ENCODE measurements at regions not wholly inside any gene's neighbourhood (a gene's known extent, or its start where the extent isn't known, plus 50 kb on each side); places are given as distances from the start of the nearest gene placed in this dataset.

DNA sequence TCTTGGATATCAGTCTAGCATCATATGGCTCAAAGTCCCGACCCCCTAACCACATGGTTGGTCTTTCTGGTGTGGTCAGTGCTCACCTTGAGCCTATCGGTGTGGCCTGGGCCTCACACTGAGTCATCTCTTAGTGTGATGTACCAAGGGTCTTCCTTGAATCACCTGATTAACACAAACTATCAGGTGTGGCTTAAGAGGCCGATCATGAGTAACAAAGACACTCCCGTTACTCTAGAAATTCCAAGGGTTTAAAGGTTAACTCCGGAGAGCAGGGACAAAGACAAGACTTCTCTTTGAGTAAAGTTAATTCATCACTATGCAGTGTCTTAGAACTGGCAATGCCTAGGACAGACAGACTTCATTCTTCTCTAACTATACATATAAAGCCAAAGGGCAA, 52.3 kb upstream of the ARMC3 start:
- TF ChIP-seq GATA3 (IDR thresholded peaks at IDR 0.05; ENCODE audit: low read depth, low read length) (no peak), GATA2 (IDR thresholded peaks at IDR 0.05; ENCODE audit: low read depth, low read length) (no peak)

DNA sequence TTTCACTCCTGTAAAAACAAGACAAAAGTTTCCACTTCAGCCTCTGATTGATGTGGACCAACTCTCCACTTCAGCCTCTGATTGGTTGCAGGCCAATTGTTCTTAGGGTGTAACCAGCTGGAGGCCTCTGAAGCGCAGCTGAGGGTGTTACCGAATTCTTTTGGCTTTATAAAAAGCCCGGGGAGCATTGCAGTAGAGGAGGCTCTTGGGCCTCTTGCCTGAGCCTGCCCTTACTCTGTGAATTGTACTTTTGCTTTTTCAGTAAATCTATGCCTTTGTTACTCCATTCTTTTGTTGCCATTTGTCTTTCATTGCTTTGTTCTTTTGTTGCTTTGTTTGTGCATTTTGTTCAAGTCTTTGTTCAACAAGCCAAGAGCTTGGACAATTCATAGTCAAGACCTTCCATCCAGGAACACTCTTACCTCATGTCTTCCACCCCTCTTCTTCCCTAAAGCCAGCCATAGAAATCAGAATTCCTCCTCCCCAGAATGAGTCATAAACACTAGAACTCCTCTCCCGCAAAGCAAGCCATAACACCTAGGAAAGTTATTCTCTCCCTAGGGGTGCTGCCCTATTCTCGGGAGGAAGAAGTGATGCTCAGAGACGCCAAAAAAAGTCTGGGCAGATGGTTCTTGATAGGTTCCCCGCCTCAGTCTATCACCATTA, 53.5 kb upstream of the ARMC3 start:
- TF ChIP-seq GATA3 (IDR thresholded peaks at IDR 0.05; ENCODE audit: low read depth, low read length), result no peak

DNA sequence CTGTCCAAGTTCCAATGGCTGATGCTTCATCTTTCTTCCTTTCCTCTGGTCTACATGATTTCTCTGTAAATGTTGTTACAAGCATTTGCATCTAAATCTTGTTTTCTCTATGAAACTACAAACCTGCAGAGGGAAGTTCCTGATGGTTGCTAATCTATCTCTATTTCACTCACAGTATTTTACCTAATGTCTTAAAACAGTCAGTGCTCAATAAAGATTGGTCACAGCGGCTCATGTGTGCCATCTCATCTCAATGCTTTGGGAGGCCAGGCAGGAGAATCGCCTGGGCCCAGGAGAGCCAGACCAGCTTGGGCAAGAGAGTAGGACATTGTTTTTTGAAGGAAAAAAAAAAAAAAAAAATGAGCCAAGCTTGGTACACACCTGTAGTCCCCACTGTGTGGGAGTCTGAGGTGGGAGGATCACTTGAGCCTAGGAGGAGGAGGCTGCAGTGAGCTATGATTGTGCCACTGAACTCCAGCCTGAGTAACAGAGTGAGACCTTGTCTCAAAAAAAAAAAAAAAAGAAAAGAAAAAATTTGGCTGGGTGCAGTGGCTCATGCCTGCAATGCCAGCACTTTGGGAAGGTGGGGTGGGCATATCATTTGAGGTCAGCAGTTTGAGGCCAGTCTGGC, 71.3 kb upstream of the ARMC3 start:
- TF ChIP-seq GATA3 (IDR thresholded peaks at IDR 0.05; ENCODE audit: low read depth, low read length), result no peak
- no peak for TF ChIP-seq GATA2 (IDR thresholded peaks at IDR 0.05; ENCODE audit: low read depth, low read length)

DNA sequence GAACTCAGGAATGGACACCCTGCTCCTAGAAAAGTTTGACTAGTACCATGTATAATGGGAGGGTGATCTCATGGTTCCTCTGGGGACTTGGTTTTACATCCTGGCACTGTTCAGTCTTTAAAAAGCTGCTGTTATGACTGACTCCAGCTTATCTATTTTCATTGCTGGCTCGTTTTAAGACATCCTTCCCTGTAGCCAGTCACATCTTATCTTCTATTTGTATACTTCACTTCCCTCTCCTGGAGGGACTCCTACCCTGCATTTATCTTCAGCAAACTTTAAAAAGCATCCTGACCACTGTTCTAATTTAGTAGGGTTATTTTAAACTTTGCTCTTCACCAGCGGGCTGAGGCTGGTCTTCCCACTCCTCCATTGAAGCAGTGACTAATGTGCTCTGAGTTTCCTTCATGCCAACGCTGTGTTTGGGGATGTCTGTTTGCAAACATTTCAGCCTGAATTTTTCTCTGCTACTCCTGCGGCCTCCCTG, 72.9 kb upstream of the ARMC3 start:
- no peak for TF ChIP-seq GATA2 (IDR thresholded peaks at IDR 0.05; ENCODE audit: low read depth, low read length)
- no peak for TF ChIP-seq GATA3 (IDR thresholded peaks at IDR 0.05; ENCODE audit: low read depth, low read length)

DNA sequence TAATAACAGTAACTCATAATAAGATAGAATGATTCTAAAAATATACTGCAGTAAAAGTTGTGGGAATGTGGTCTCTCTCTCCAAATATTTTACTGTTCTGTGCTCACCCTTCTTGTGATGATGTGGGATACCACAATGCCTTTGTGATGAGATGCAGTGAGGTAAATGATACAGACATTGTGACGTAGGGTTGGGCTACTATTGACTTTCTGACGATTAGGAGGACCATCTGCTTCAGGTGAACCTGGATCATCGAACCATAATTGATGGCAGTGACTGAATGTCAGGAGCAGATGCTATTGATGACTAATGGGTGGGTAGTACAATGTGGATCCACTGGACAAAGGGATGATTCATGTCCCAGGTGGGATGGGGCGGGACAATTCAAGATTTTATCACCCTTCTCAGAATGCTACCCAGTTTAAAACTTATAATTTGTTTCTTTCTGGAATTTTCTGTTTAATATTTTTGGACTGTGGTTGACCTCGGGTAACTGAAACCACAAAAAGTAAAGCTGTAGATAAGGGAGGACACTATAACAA, 73.9 kb upstream of the ARMC3 start:
- no peak for TF ChIP-seq GATA2 (IDR thresholded peaks at IDR 0.05; ENCODE audit: low read depth, low read length)
- TF ChIP-seq GATA3 (IDR thresholded peaks at IDR 0.05; ENCODE audit: low read depth, low read length), result no peak

DNA sequence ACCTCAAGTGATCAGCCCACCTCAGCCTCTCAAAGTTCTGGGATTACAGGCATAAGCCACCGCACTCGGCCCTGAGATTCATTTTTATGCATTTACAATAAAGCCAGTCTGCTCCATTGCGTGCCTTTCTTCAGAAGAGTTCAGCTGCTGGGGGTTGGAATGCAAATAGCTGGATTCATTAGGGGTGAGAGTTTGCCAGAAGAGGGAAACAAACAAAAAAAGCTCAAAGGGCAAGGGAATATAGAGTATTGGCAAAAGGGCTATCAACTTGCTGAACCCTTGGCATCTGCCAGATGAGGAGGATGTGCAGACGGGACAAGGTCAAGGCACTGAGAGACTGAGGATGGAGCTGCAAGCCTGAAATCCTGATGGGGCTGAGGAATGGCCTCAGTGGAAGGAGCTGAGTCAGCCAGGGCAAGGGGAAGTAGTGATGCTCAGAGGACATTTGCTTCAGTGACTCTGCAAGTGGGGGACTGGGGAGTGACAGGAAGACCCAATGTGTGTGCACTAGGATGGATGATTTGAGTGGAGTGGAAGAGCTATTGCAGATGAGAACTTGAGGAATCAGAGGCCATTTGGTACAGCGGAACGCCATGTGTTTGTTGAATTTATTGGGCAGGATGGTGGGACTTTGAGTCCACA, 75.0 kb upstream of the ARMC3 start:
- TF ChIP-seq GATA2 (IDR thresholded peaks at IDR 0.05; ENCODE audit: low read depth, low read length) (no peak), GATA3 (IDR thresholded peaks at IDR 0.05; ENCODE audit: low read depth, low read length) (no peak)

DNA sequence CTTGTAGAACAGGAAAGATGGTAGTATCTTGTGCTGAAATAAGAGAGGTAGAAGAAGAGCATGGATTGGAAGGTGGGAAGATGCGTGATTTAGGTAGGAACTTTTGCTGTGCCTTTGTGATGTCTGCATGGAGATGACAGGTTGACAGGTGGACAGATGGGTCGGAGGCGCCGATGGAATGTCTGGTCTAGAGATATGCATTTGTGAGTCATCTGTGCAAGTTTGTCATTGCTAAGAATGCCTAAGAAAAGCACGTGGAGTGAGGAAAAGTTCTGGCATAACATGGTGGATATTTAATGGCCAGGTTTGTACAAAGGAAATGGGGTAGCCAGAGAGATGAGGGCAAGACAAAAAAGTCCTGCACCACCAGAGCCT, 76.0 kb upstream of the ARMC3 start:
- no peak for TF ChIP-seq GATA3 (IDR thresholded peaks at IDR 0.05; ENCODE audit: low read depth, low read length)
- no peak for TF ChIP-seq GATA2 (IDR thresholded peaks at IDR 0.05; ENCODE audit: low read depth, low read length)

DNA sequence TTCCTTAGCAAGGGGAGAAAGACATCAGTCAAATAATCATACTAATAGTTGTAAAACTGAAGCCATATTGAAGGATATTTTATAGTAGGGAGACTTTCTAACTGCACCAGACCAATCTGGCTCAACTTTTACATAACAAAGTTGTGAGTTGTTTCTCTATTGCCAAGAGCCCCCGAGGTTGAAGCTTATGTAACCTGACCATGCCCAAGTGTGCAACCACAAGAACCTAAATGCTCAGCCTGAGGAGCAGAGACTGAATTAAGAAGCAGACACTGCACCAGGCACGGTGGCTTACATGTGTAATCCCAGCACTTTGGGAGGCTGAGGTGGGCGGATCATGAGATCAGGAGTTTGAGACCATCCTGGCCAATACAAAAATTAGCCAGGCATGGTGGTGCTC, 77.3 kb upstream of the ARMC3 start:
- no peak for TF ChIP-seq GATA2 (IDR thresholded peaks at IDR 0.05; ENCODE audit: low read depth, low read length)
- no peak for TF ChIP-seq GATA3 (IDR thresholded peaks at IDR 0.05; ENCODE audit: low read depth, low read length)

DNA sequence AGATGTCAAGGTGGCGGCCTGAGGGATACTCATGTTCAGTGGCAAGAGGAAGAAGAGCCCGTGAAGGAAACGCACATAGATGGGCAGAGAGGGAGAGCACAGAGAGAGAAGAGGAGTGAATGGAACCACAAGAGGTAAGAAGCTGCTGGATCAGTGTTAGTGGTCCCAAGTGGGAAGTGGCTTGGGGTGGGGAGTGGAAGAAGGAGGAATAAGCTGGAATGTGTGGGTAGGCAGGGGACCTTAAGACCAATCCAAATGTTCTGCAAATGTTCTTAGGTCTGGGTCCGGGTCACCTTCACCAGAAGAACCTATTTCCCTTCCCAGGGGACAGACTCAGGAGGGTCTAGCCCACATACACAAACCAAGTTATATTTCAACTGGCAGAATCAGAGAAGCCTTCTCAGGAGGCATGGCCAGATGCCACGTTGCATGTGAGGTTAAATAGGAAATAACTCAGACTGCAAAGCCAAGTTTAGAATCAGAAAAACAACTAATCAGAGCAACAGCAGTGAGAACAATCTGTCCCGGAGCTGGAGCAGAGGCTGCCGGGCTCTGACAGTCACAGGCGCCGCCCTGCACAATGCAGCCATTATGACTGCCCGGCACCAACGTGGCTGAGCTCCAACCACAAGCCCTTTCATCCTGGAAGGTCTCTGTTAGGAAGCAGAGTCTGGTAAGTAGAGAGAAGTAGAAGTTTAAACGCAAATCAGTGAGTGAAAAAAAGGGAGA, 78.6 kb upstream of the ARMC3 start:
- TF ChIP-seq GATA3 (IDR thresholded peaks at IDR 0.05; ENCODE audit: low read depth, low read length) (no peak), GATA2 (IDR thresholded peaks at IDR 0.05; ENCODE audit: low read depth, low read length) (no peak)

DNA sequence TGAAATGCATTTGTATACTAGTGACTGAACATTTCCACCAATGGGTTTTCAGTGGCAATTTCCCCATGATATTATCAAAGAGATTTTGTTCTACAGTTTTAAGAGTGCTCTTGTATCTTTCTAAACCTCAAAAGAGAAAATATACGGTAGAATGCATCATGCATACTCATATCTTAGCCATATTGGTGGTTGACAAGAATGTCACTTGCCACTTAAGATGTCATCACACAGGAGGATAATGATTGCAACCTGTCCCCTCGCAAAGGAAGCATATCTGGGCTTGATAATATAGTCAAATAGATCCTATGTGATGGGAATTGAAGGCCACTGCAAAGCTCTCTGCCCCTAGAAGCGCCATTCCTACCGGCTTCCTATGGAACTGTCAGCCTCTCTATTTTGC, 79.3 kb upstream of the ARMC3 start:
- TF ChIP-seq GATA2 (IDR thresholded peaks at IDR 0.05; ENCODE audit: low read depth, low read length) (no peak), GATA3 (IDR thresholded peaks at IDR 0.05; ENCODE audit: low read depth, low read length) (no peak)

DNA sequence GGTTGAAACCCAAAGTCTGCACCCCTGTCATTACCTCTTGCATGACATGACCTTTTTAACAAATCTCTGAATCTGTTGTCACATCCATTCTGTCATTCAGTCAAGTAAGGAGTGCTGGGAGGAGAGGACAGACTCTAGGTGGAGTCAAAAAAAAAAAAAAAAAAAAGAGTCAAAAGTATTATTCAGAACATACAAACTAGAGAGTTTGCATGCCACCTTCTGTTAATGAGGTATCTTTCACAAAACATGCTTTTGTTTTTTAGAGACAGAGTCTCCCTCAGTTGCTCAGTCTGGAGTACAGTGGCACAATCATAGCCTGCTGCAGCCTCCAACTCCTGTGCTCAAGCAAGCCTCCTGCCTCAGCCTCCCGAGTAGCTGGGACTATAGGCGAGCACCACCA, 81.6 kb upstream of the ARMC3 start:
- no peak for TF ChIP-seq GATA2 (IDR thresholded peaks at IDR 0.05; ENCODE audit: low read depth, low read length)
- TF ChIP-seq GATA3 (IDR thresholded peaks at IDR 0.05; ENCODE audit: low read depth, low read length), result no peak

DNA sequence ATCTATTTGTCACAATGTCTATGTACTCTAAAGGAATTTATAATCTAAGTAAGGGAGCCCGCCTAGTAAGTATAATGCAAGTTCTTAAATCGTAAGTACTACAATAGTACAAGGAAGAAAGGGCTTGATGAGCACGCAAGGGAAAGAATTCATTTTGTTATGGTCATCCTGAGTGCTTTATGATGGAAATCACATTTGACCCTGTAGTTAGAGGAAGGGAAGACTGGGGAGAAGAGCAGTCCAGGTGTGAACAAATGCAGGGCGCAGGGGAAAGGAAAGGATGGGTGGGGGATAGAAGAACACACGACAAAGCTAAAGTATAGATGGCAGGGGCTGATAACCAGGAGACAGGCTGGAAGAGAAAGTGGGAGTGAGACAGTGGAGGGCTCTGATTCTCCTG, 88.2 kb upstream of the ARMC3 start:
- TF ChIP-seq GATA2 (IDR thresholded peaks at IDR 0.05; ENCODE audit: low read depth, low read length) (no peak), GATA3 (IDR thresholded peaks at IDR 0.05; ENCODE audit: low read depth, low read length) (no peak)

DNA sequence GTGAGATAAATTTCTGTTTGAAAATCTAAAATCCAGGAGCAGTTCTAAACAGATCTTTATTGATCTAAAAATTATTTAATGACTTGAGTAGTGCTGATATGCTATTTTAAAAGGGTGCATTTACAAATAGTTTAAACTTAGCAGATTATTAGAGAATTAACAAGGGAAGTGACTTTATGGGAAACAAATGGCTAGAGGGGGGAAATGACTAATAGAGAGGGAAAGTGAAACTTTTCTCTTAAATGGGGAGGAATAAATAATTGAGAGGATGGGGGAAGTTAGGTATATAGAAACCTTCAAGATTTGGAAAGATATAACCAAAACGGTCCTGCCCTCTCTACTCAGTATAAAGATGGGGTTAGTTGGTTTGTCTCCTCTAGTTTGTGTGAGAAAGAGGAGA, 90.1 kb upstream of the ARMC3 start:
- TF ChIP-seq GATA3 (IDR thresholded peaks at IDR 0.05; ENCODE audit: low read depth, low read length), result no peak
- no peak for TF ChIP-seq GATA2 (IDR thresholded peaks at IDR 0.05; ENCODE audit: low read depth, low read length)

DNA sequence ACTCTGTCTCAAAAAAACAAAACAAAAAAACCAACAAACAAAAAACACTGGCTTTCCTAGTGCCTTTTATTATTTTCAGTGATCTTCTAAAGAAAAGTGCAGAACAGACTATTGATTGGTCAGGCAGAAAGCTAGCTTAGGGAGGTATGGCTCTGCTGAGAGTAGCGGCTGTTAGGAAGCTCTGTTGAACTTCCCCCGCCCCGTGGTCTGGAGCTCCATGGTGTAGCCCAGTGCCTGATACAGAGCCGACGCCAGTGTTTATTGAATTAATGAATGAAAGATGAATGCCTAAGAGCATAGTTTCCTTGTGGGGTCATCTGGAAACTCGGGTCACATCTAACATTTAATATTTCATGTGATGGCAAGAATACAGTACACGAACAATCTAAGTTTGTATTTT, 90.5 kb upstream of the ARMC3 start:
- TF ChIP-seq GATA2 (IDR thresholded peaks at IDR 0.05; ENCODE audit: low read depth, low read length) (no peak), GATA3 (IDR thresholded peaks at IDR 0.05; ENCODE audit: low read depth, low read length) (no peak)
